ENCODE measurements at regions not wholly inside any gene's neighbourhood (a gene's known extent, or its start where the extent isn't known, plus 50 kb on each side); places are given as distances from the start of the nearest gene placed in this dataset.

- no peak for DNase-seq
Measured at GRCh38 chr1:192949783-192950182, 109.4 kb downstream of the UCHL5 start.

DNA sequence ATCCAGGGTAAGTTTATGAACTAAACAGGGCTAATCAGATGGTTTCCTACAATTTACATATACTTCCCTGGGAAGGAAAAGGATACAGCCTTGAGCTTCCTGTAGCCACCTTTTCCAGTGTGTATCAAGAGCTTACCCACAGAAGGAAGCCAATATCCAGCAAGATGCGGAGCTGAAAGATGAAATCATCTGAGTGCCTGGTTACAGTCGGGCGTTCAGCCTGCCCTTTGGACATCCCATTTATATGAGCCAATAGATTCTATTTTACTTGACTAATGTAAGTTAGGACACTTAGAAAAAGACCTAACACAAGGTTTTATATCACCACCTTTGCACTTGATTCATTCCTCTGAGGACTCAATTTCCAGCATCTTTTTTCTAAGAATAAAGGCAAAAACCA is 108.2 kb downstream of the UCHL5 start:
- DNase-seq = no peak

- no peak for DNase-seq
Measured at GRCh38 chr1:192951691-192952460, 107.3 kb downstream of the UCHL5 start.

- DNase-seq = no peak
Measured at GRCh38 chr1:192952646-192953045, 106.5 kb downstream of the UCHL5 start.

DNA sequence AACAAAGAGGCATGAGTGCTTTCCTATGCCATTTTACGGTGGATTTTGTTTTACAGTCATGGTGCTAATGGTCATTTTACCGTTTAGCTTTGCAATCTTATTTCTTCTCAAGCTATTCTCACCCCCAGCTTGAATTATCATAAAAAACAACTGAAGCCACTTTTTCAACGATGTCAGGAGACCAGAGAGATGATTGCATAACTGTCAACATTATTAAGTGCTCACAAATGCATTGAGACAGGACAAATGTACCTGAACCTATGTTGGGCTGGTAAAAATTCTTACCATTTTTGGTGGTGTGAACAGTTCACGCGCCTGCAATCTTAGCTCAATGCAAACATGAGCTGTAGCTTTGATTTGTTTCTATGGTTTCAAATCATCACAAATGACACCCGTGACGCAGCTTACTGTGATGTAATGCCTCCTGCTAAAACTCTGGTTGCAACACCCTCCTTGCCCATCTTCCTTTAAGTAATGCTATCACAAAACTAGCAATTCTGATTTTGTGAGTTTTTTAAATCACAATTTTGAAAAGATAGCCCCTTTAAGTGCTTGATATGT is 104.4 kb downstream of the UCHL5 start:
- no peak for DNase-seq

GRCh38 chr1:192958350-192958749 is 100.8 kb downstream of the UCHL5 start:
- DNase-seq = no peak

DNA sequence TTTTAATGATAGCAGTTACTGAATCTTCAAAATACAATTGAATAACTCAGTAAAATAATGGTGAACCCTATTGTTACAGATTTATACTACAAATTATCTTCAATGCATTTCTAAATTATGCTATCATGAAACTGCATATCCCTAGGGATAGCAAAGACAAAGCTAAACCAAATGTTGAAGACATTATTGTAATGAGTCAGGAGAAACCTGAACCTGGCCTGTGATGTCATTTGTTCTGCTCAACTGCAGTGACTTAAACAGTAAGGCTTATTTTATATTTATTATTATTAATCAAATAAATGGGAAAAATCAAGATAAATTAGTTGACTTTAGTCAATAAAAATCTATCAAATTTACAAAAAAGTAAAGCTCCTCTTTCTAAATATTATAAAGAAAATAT is 100.3 kb downstream of the UCHL5 start:
- no peak for DNase-seq

- DNase-seq = no peak
Measured at GRCh38 chr1:192959657-192960186, 99.4 kb downstream of the UCHL5 start.
